H1 (cell line): ENCODE measurements at regions not wholly inside any gene's neighbourhood (a gene's known extent, or its start where the extent isn't known, plus 50 kb on each side); places are given as distances from the start of the nearest gene placed in this dataset.

Experiments used
- CTCF ChIA-PET: fragments of 300-600 bp; sonication (Branson Sonifier 250); formaldehyde crosslinking; loops from one replicate; lab custom pipeline; 2021; ENCODE audit not compliant: partially characterized antibody; lab: Charles Lee
- POLR2A ChIA-PET: fragments of 300-600 bp; sonication (Branson Sonifier 250); formaldehyde crosslinking; loops from one replicate; lab custom pipeline; 2021; ENCODE audit warnings: inconsistent platforms; ENCODE audit not compliant: partially characterized antibody; lab: Charles Lee
- DNase-seq, 2 experiments: peaks; one replicate each; pipeline versions ENCODE4 v3.0.0 to v3.0.0-alpha.2; 2010 to 2022; ENCODE audit warnings: low spot score in 2 of 2, low read depth in 1 of 2, mixed read lengths in 1 of 2
- FAIRE-seq: peaks from 2 replicates; lab custom pipeline; 2011; peaks lifted over from hg19 to GRCh38; lab: Jason Lieb, UNC
- H2AFZ ChIP-seq: 2 replicates; pipeline ENCODE4 v1.8.1; 2012; ENCODE audit warnings: low read length, inconsistent platforms
- H2AK5ac ChIP-seq: 2 replicates; pipeline ENCODE4 v1.6.1; 2013; ENCODE audit warnings: low read depth, low read length
- H2BK120ac ChIP-seq: replicated peaks from 2 replicates; pipeline ENCODE3; 2013; ENCODE audit warnings: low read depth, low read length, inconsistent platforms
- H2BK12ac ChIP-seq: 2 replicates; pipeline ENCODE4 v1.6.1; 2013; ENCODE audit warnings: low read depth, low read length
- H2BK15ac ChIP-seq: 2 replicates; pipeline ENCODE4 v1.6.1; 2013; ENCODE audit warnings: low read length
- H2BK20ac ChIP-seq: 2 replicates; pipeline ENCODE4 v1.6.1; 2013; ENCODE audit warnings: low read length
- H2BK5ac ChIP-seq: 2 replicates; pipeline ENCODE4 v1.6.1; 2013; ENCODE audit warnings: low read depth, low read length
- H3K14ac ChIP-seq: 2 replicates; pipeline ENCODE4 v1.6.1; 2013; ENCODE audit warnings: inconsistent platforms; ENCODE audit not compliant: insufficient read length
- H3K18ac ChIP-seq: 2 replicates; pipeline ENCODE4 v1.6.1; 2013; ENCODE audit warnings: low read length; ENCODE audit errors: extremely low read depth
- H3K23ac ChIP-seq: 2 replicates; pipeline ENCODE4 v1.6.1; 2013; ENCODE audit warnings: inconsistent platforms; ENCODE audit not compliant: insufficient read length
- H3K23me2 ChIP-seq: 2 replicates; pipeline ENCODE4 v1.6.1; 2013; ENCODE audit warnings: low read depth, low read length
- H3K27ac ChIP-seq: 2 replicates; pipeline ENCODE4 v1.6.1; 2011; ENCODE audit warnings: low read depth, low read length, inconsistent platforms
- H3K27me3 ChIP-seq, 4 experiments: replicated peaks in 1 of 4; 1 replicate in 1 of 4; 2 replicates in 3 of 4; pipeline versions ENCODE4 v1.6.1 to v1.8.1; 2011 to 2013; ENCODE audit warnings: low read length in 3 of 4, mild to moderate bottlenecking in 3 of 4, inconsistent platforms in 2 of 4, mixed read lengths in 2 of 4, moderate library complexity in 1 of 4; ENCODE audit not compliant: control insufficient read depth in 3 of 4, insufficient read depth in 3 of 4; ENCODE audit errors: extremely low read depth in 1 of 4
- H3K36me3 ChIP-seq, 4 experiments: 2 replicates each; pipeline versions ENCODE4 v1.6.1 to v1.8.1; 2011 to 2013; ENCODE audit warnings: mild to moderate bottlenecking in 4 of 4, low read length in 3 of 4, moderate library complexity in 2 of 4, control low read depth in 1 of 4, inconsistent platforms in 1 of 4; ENCODE audit not compliant: insufficient read depth in 4 of 4, control insufficient read depth in 2 of 4
- H3K4ac ChIP-seq: replicated peaks from 2 replicates; pipeline ENCODE3; 2013; ENCODE audit warnings: low read length, low read depth, mixed read lengths, inconsistent platforms; ENCODE audit not compliant: insufficient read length
- H3K4me1 ChIP-seq, 4 experiments: replicated peaks in 1 of 4; 1 replicate in 1 of 4; 2 replicates in 3 of 4; pipeline versions ENCODE4 v1.6.1 to v1.8.1; 2011 to 2013; ENCODE audit warnings: low read length in 3 of 4, inconsistent platforms in 2 of 4, mixed read lengths in 1 of 4; ENCODE audit not compliant: insufficient read depth in 4 of 4, control insufficient read depth in 3 of 4
- H3K4me2 ChIP-seq, 2 experiments: 2 replicates each; pipeline versions ENCODE4 v1.6.1 to v1.8.1; 2011 to 2013; ENCODE audit warnings: low read depth in 2 of 2, low read length in 2 of 2, control low read depth in 1 of 2, inconsistent platforms in 1 of 2, mild to moderate bottlenecking in 1 of 2; ENCODE audit not compliant: insufficient read depth in 1 of 2
- H3K4me3 ChIP-seq, 4 experiments: fragments of 200-600, 300-600 bp in 1 of 4; sonication (generic), shearing (Covaris generic), sonication (Bioruptor Twin) in 1 of 4; 2 replicates each; pipeline versions ENCODE4 v1.5.1 to v1.8.1; 2011 to 2016; ENCODE audit warnings: low read length in 4 of 4, low read depth in 3 of 4, control low read depth in 2 of 4, inconsistent platforms in 2 of 4, mild to moderate bottlenecking in 2 of 4, mixed read lengths in 1 of 4, moderate library complexity in 1 of 4; ENCODE audit not compliant: insufficient read depth in 2 of 4; ENCODE audit errors: extremely low read depth in 1 of 4
- H3K56ac ChIP-seq: replicated peaks from 2 replicates; pipeline ENCODE3; 2013; ENCODE audit warnings: low read depth, mild to moderate bottlenecking, mixed read lengths, low read length, inconsistent platforms; ENCODE audit not compliant: insufficient read length
- H3K79me1 ChIP-seq: 2 replicates; pipeline ENCODE4 v1.6.1; 2013; ENCODE audit warnings: low read depth, low read length, control low read depth
- H3K79me2 ChIP-seq, 2 experiments: 2 replicates each; pipeline versions ENCODE4 v1.6.1 to v1.8.1; 2012 to 2013; ENCODE audit warnings: low read length in 2 of 2, mild to moderate bottlenecking in 2 of 2, inconsistent platforms in 1 of 2; ENCODE audit not compliant: insufficient read depth in 2 of 2, control insufficient read depth in 1 of 2
- H3K9ac ChIP-seq, 4 experiments: replicated peaks in 1 of 4; 1 replicate in 1 of 4; 2 replicates in 3 of 4; pipeline versions ENCODE4 v1.6.1 to v1.8.1; 2011 to 2013; ENCODE audit warnings: low read depth in 3 of 4, low read length in 3 of 4, control low read depth in 2 of 4, mild to moderate bottlenecking in 2 of 4, moderate library complexity in 2 of 4, inconsistent platforms in 1 of 4; ENCODE audit errors: extremely low read depth in 1 of 4
- H3K9me3 ChIP-seq, 2 experiments: 2 replicates each; pipeline versions ENCODE4 v1.6.1 to v1.8.1; 2012 to 2013; ENCODE audit warnings: mild to moderate bottlenecking in 2 of 2, moderate library complexity in 2 of 2, control low read depth in 1 of 2, inconsistent platforms in 1 of 2, low read depth in 1 of 2, low read length in 1 of 2, mixed read lengths in 1 of 2; ENCODE audit not compliant: insufficient read depth in 2 of 2
- H4K20me1 ChIP-seq, 2 experiments: replicated peaks in 1 of 2; 2 replicates each; pipeline versions ENCODE3 to v1.8.1; 2011 to 2013; ENCODE audit warnings: inconsistent platforms in 2 of 2, low read length in 2 of 2, mild to moderate bottlenecking in 1 of 2; ENCODE audit not compliant: insufficient read depth in 2 of 2, control insufficient read depth in 1 of 2
- H4K5ac ChIP-seq: 2 replicates; pipeline ENCODE4 v1.6.1; 2013; ENCODE audit warnings: low read length, low read depth, mixed read lengths, inconsistent platforms; ENCODE audit not compliant: insufficient read length
- H4K8ac ChIP-seq: 2 replicates; pipeline ENCODE4 v1.8.0; 2013; ENCODE audit warnings: mild to moderate bottlenecking, moderate library complexity, low read length, inconsistent platforms; ENCODE audit not compliant: insufficient read depth; ENCODE audit errors: extremely low read depth
- H4K91ac ChIP-seq: replicated peaks from 2 replicates; pipeline ENCODE3; 2013; ENCODE audit warnings: low read length, mixed read lengths, inconsistent platforms; ENCODE audit not compliant: insufficient read length
- CEBPB ChIP-seq: IDR thresholded peaks from 2 replicates; pipeline ENCODE4 v1.6.1; 2012; ENCODE audit warnings: low read depth, low read length
- CHD1 ChIP-seq: IDR thresholded peaks from 2 replicates; pipeline ENCODE4 v1.6.1; 2012; ENCODE audit warnings: low read depth, low read length, improper control_type of control experiment
- EGR1 ChIP-seq: IDR thresholded peaks from 2 replicates; pipeline ENCODE4 v1.6.1; 2011; ENCODE audit warnings: low read depth, low read length, borderline replicate concordance
- GABPA ChIP-seq: IDR thresholded peaks from 2 replicates; pipeline ENCODE4 v1.6.1; 2011; ENCODE audit warnings: mild to moderate bottlenecking, low read length, moderate library complexity, borderline replicate concordance; ENCODE audit not compliant: insufficient read depth
- JUND ChIP-seq: IDR thresholded peaks from 2 replicates; pipeline ENCODE4 v1.6.1; 2011; ENCODE audit warnings: mild to moderate bottlenecking, improper control_type of control experiment, low read length
- RAD21 ChIP-seq, 2 experiments: IDR thresholded peaks in 1 of 2; conservative IDR thresholded peaks in 1 of 2; 2 replicates each; pipeline ENCODE4 v1.6.1; 2011; ENCODE audit warnings: low read depth in 2 of 2, low read length in 2 of 2, improper control_type of control experiment in 1 of 2, inconsistent platforms in 1 of 2, mild to moderate bottlenecking in 1 of 2, moderate library complexity in 1 of 2
- RBBP5 ChIP-seq: IDR thresholded peaks from 2 replicates; pipeline ENCODE4 v1.7.1; 2012; ENCODE audit warnings: low read depth, mild to moderate bottlenecking, inconsistent platforms, low read length, moderate library complexity, borderline replicate concordance
- SAP30 ChIP-seq: fragments of 300-600 bp; sonication (generic); IDR thresholded peaks from 2 replicates; pipeline ENCODE4 v1.7.1; 2012; ENCODE audit warnings: low read length, moderate library complexity, mild to moderate bottlenecking, inconsistent platforms; ENCODE audit not compliant: insufficient read depth, insufficient replicate concordance
- SP2 ChIP-seq: IDR thresholded peaks from 2 replicates; pipeline ENCODE4 v1.6.1; 2012; ENCODE audit warnings: mild to moderate bottlenecking, low read length, inconsistent platforms
- SP4 ChIP-seq: IDR thresholded peaks from 2 replicates; pipeline ENCODE4 v1.6.1; 2012; ENCODE audit warnings: low read length, inconsistent platforms
- TAF1 ChIP-seq: IDR thresholded peaks from 2 replicates; pipeline ENCODE4 v1.6.1; 2011; ENCODE audit warnings: mild to moderate bottlenecking, low read depth, low read length
- WGBS, 2 experiments: shearing (Covaris generic) in 1 of 2; methylation state at CpG; one replicate each; pipeline versions ENCODE4 v1.1.6 to v1.1.7; 2013 to 2015; ENCODE audit warnings: low lambda C conversion rate in 2 of 2, mixed read lengths in 2 of 2, inconsistent platforms in 1 of 2, low coverage in 1 of 2, missing lambda C conversion rate in 1 of 2; ENCODE audit not compliant: insufficient replicate concordance in 2 of 2, insufficient coverage in 1 of 2, insufficient read length in 1 of 2; ENCODE audit errors: extremely low coverage in 1 of 2, missing lambda C conversion rate in 1 of 2; 5-methylcytosine and 5-hydroxymethylcytosine counted together

DNA sequence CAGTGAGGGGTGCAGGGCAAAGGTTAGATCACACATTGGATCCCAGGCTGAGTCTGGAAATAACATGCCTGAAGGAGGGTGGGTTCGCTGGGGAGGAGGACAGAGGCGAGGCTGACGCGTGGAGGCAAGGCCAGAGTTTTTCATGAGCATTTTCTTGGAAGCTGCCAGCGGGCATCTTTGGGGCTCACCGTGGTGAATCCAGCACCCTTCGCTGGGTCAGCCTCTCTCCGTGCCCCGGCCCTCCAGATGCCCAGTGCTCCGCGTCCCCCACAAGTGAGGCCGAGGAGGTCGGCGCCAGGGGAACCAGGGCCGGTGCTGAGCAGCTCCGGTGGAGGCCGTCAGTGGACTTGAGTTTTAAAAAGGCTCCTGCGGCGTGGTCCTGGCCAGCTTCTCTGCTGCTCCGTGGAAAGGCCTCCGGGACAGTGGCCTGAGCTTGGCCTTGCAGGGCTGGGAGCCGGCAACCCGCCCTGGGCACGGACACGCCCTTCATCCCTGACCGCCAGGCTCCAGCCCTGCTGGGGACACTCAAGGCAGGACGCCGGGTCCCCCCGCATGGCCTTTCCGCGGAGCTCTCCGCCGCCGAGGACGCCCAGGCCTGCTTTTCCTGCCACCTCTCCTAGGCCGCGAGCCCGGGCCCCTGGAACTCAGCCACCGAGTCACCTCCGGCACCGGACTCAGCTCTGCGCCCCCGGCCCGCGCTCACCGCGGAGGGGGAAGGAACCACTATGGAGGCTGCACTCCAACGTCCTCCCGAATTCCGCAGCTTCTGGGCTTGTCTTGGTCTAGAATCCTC, 114.3 kb downstream of the THBS2 start:
- Histone ChIP-seq H2BK15ac (no peak overlapping the region), H3K23ac (no peak overlapping the region), H3K36me3 (no peaks in the 10 kb centered on the region), H3K79me1 (no peaks in the 10 kb centered on the region), H2AK5ac (no peak overlapping the region), H3K9ac (no peak overlapping the region), H2AFZ (no peak overlapping the region; the same call in 1 of the 2 replicates), H4K20me1 (no peaks in the 10 kb centered on the region), H4K8ac (peak overlapping the region; percentile 62; the same call in 1 of the 2 replicates), H4K5ac (no peak overlapping the region), H2BK120ac (no peak overlapping the region), H4K91ac (no peak overlapping the region), H2BK12ac (no peak overlapping the region), H3K27ac (no peak overlapping the region), H3K14ac (no peak overlapping the region), H3K18ac (no peak overlapping the region), H3K27me3 (no peaks in the 10 kb centered on the region), H3K4me2 (no peak overlapping the region), H3K4ac (no peak overlapping the region), H3K4me3 (no peak overlapping the region), H3K79me2 (no peaks in the 10 kb centered on the region), H3K9me3 (peaks cover 0 to 2% of the 10 kb centered on the region in 2 experiments; a peak in 1 of 4 replicates), H2BK20ac (no peak overlapping the region), H3K23me2 (no peaks in the 10 kb centered on the region), H3K56ac (no peak overlapping the region), H2BK5ac (no peak overlapping the region), H3K4me1 (0 out of 7 replicates have a peak, but pooled peaks cover 0 to 2% (median 0%) of the 10 kb centered on the region in 4 experiments)
- FAIRE-seq, result no peak
- POLR2A ChIA-PET, result interaction anchor here (1.2 kb wide), 1 partner anchor 27 kb away, joined by 4 read pairs; no protein-coding TSS in a partner anchor
- 93% methylated on average over 43 of the region's 50 CpGs; no CpG with 5 or more reads in 1 of the 2 experiments for WGBS, 2 experiments
- no peak for DNase-seq
- CTCF ChIA-PET, result no interaction called here
- TF ChIP-seq RAD21 (IDR thresholded peaks at IDR 0.05 in 1 of 2, conservative IDR thresholded peaks at IDR 0.05 in 1 of 2; ENCODE audit: low read depth in 2 of 2, low read length in 2 of 2), result no peak
- TF ChIP-seq SP4, result no peak
- no peak for TF ChIP-seq SP2
- no peak for TF ChIP-seq CEBPB
- TF ChIP-seq RBBP5, result no peak
- TF ChIP-seq GABPA, result no peak
- no peak for TF ChIP-seq CHD1
- no peak for TF ChIP-seq JUND
- no peak for TF ChIP-seq EGR1
- TF ChIP-seq TAF1, result no peak
- TF ChIP-seq SAP30, result no peak
